Liver (tissue), 3 donors: ENCODE measurements at regions not wholly inside any gene's neighbourhood (a gene's known extent, or its start where the extent isn't known, plus 50 kb on each side); places are given as distances from the start of the nearest gene placed in this dataset.

Experiments
- EGR1 ChIP-seq, 2 donors: IDR thresholded peaks; 2 replicates each; pipeline ENCODE4 v1.6.1; 2016 to 2018; ENCODE audit warnings: antibody characterized with exemption in 2 of 2, low read depth in 2 of 2
- FOXA1 ChIP-seq: IDR thresholded peaks from 2 replicates; pipeline ENCODE4 v1.6.1; 2016; ENCODE audit warnings: antibody characterized with exemption
- GABPA ChIP-seq, 2 donors: IDR thresholded peaks in 1 of 2; conservative IDR thresholded peaks in 1 of 2; 2 replicates each; pipeline ENCODE4 v1.6.1; 2016; ENCODE audit warnings: antibody characterized with exemption in 2 of 2, mild to moderate bottlenecking in 1 of 2, moderate library complexity in 1 of 2
- MAX ChIP-seq: IDR thresholded peaks from 2 replicates; pipeline ENCODE4 v1.6.1; 2016; ENCODE audit warnings: antibody characterized with exemption
- NR2F2 ChIP-seq: IDR thresholded peaks from 2 replicates; pipeline ENCODE4 v1.6.1; 2016; ENCODE audit warnings: antibody characterized with exemption
- RAD21 ChIP-seq, 2 donors: IDR thresholded peaks; 2 replicates each; pipeline ENCODE4 v1.6.1; 2016; ENCODE audit warnings: antibody characterized with exemption in 2 of 2, mild to moderate bottlenecking in 2 of 2
- REST ChIP-seq: IDR thresholded peaks from 2 replicates; pipeline ENCODE4 v1.6.1; 2016; ENCODE audit warnings: antibody characterized with exemption, mild to moderate bottlenecking
- TAF1 ChIP-seq: conservative IDR thresholded peaks from 2 replicates; pipeline ENCODE4 v1.6.1; 2016; ENCODE audit warnings: antibody characterized with exemption, mild to moderate bottlenecking
- TF ChIP-seq, protein P1 (sequence below): fragments of 150-350 bp; IDR thresholded peaks from 2 replicates; pipeline ENCODE4 v1.5.1; 2017; ENCODE audit warnings: improper control_type of control experiment, low read depth, low read length; ENCODE audit not compliant: missing input control
- donor health status: healthy.
- donor health status: healthy.

DNA sequence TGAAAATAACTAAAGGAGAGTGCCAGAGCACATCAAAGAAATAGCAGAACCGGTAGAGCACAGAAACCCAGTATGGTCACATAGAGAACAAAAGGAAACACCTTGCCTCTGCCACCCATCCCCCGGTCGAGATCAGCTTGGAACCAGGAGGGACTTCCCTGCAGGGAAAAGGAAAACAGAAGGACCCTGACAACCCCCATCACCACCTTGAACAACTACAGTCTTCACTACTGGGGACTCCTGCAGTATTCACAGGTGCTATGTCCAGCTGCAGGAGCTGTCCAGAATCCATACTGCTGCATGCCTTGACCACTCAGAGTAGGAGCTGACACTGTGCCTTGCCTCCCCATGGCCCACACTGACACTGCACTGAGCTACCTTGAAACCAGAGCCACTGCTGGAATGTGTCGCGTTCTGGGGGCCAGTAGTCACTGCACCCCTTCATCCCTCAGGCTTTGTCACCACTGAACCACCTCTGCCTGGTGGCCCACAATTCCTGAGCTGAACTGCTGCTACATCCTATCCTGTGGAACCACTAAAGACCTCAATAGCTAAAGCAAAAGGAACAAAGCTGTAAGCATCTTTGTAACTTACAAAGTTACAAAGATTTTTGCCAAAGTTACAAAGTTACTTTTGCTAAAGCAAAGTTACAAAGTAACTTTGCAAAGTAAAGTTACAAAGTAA lies 66.8 kb downstream of the TRIL start:
- TF ChIP-seq, protein P1, sequence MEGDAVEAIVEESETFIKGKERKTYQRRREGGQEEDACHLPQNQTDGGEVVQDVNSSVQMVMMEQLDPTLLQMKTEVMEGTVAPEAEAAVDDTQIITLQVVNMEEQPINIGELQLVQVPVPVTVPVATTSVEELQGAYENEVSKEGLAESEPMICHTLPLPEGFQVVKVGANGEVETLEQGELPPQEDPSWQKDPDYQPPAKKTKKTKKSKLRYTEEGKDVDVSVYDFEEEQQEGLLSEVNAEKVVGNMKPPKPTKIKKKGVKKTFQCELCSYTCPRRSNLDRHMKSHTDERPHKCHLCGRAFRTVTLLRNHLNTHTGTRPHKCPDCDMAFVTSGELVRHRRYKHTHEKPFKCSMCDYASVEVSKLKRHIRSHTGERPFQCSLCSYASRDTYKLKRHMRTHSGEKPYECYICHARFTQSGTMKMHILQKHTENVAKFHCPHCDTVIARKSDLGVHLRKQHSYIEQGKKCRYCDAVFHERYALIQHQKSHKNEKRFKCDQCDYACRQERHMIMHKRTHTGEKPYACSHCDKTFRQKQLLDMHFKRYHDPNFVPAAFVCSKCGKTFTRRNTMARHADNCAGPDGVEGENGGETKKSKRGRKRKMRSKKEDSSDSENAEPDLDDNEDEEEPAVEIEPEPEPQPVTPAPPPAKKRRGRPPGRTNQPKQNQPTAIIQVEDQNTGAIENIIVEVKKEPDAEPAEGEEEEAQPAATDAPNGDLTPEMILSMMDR = no peak
- no peak for TF ChIP-seq FOXA1
- TF ChIP-seq TAF1 = no peak
- no peak for TF ChIP-seq GABPA (IDR thresholded peaks at IDR 0.05 in 1 of 2, conservative IDR thresholded peaks at IDR 0.05 in 1 of 2)
- no peak for TF ChIP-seq NR2F2
- TF ChIP-seq MAX = no peak
- TF ChIP-seq EGR1 (IDR thresholded peaks at IDR 0.05; ENCODE audit: low read depth in 2 of 2) = no peak
- no peak for TF ChIP-seq RAD21 (IDR thresholded peaks at IDR 0.05)
- TF ChIP-seq REST = peak; percentile 88
